ENCODE measurements at regions not wholly inside any gene's neighbourhood (a gene's known extent, or its start where the extent isn't known, plus 50 kb on each side); places are given as distances from the start of the nearest gene placed in this dataset.

DNA sequence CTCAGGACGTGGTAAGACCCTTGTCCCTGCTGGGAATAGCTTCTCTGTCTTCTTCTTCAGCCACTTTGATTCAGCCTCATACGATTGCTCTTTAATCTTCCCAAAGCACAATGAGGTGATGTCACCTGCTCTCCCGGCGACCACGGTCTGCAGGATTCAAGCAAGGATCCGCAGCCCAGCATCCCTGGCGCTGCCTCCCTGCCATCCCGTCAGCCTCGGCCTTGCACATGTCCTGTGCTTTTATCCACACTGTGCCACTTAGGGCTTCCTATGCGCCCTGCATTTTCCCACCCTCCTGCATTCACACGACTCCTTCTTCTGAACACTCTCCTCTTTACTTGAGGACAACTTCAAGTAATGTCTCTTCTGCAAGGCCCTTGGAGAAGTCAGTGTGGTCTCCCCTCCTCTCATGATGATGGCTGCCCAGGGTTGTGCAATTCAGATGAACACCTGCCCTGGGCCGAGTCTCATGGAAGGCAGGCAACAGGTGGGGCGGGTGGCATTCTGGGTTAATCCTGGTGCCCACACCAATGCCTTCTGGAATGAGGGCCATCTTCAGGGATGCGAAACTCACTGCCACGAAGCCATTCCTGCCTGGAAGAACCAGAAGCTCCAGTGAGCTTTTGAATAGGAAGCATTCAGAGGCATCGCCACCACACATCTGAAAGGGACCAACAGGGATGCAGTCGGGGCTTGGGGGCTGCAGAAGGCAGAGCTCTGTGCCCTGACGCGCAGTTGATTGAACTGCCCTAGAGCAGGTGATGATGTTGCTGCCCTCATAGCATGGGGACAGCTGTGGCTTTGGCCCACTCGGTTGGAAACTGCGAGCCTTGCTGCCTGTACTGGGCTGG, 287.5 kb downstream of the GLRX3 start:
- Histone ChIP-seq H3K9me3 (ENCODE audit: control insufficient read depth, insufficient read depth, low read depth, low read length) (no peaks in the 10 kb centered on the region), H3K36me3 (ENCODE audit: control insufficient read depth, insufficient read depth, low read length) (no peaks in the 10 kb centered on the region), H3K9ac (ENCODE audit: low read length) (no peak overlapping the region), H3K4me1 (ENCODE audit: control insufficient read depth, insufficient read depth, low read length) (no peaks in the 10 kb centered on the region), H3K27ac (ENCODE audit: low read depth, low read length) (no peak overlapping the region), H3K27me3 (ENCODE audit: control insufficient read depth, insufficient read depth, low read length) (no peaks in the 10 kb centered on the region), H3K4me3 (ENCODE audit: low read depth, low read length) (no peak overlapping the region)

DNA sequence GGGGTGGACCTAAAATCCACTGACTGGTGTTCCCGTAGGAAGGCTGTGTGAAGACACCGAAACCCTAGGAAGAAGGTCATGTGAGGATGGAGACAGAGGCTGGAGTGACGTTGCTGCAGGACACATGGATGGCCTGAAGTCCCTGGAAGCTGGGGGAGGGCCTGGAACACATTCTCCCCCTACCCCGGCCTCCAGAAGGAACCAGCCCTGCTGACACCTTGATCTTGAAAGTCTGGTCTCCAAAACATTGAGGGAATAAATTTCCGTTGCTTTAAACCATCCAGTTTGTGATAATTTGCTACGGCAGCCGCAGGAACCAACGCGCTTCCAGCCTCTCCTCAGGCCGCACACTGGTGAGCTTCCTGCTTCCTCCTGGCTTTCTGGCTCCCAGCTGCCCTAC, 288.2 kb downstream of the GLRX3 start:
- Histone ChIP-seq H3K9ac (ENCODE audit: low read length) (no peak overlapping the region), H3K9me3 (ENCODE audit: control insufficient read depth, insufficient read depth, low read depth, low read length) (no peaks in the 10 kb centered on the region), H3K4me3 (ENCODE audit: low read depth, low read length) (no peak overlapping the region), H3K27ac (ENCODE audit: low read depth, low read length) (no peak overlapping the region), H3K4me1 (ENCODE audit: control insufficient read depth, insufficient read depth, low read length) (no peaks in the 10 kb centered on the region), H3K27me3 (ENCODE audit: control insufficient read depth, insufficient read depth, low read length) (no peaks in the 10 kb centered on the region), H3K36me3 (ENCODE audit: control insufficient read depth, insufficient read depth, low read length) (no peaks in the 10 kb centered on the region)

DNA sequence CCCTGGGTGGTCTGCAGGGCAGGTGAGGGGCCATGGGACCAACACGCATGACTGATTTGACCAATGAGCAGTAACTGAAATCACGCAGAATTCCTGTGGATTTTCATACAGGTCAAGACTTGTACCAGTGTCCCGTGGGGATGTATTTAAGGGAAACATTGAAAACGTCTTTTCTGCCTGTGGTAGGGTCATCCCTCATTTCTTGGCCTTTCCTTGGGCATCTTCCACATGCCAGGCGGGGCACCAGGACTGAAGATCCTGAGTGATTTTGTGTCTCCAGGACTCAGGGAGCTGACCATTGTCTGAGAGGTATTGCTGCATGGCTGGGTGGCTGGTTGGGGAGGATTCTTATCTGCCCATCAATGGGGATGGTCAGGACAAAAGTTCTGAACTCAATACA, 289.0 kb downstream of the GLRX3 start:
- no peaks in the 10 kb centered on the region for H3K36me3 ChIP-seq (ENCODE audit: control insufficient read depth, insufficient read depth, low read length)
- H3K4me3 ChIP-seq (ENCODE audit: low read depth, low read length): no peak overlapping the region
- no peak overlapping the region for H3K27ac ChIP-seq (ENCODE audit: low read depth, low read length)
- H3K4me1 ChIP-seq (ENCODE audit: control insufficient read depth, insufficient read depth, low read length): no peaks in the 10 kb centered on the region
- no peaks in the 10 kb centered on the region for H3K27me3 ChIP-seq (ENCODE audit: control insufficient read depth, insufficient read depth, low read length)
- no peak overlapping the region for H3K9ac ChIP-seq (ENCODE audit: low read length)
- no peaks in the 10 kb centered on the region for H3K9me3 ChIP-seq (ENCODE audit: control insufficient read depth, insufficient read depth, low read depth, low read length)

DNA sequence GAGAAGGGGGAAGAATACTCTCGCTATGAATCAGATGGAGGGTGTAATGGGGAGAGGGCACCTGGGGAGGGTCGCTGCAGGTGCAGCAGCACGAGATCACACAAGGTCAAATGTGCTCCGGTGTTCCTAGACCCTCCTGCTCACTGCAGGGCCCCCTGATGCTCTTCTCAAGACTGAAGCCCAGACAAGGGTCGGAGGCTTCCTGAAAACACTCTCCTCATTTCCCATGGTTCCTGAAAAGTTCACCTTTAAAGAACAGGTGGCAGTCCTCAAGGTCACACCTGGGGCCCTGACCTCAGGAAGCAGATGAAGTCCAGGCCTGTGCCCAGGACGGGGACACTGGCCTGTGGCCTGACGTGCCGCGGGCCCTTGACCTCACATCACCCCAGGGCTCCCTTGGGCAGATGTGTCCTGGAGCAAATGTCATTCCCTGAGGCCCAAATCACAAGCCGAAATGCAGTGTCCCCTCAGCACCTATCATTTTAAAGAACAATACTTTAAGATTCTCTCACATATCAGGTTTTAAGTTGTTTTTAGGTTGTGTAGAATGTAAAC, 289.8 kb downstream of the GLRX3 start:
- H3K4me3 ChIP-seq (ENCODE audit: low read depth, low read length): no peak overlapping the region
- H3K36me3 ChIP-seq (ENCODE audit: control insufficient read depth, insufficient read depth, low read length): no peaks in the 10 kb centered on the region
- no peak overlapping the region for H3K27ac ChIP-seq (ENCODE audit: low read depth, low read length)
- H3K9me3 ChIP-seq (ENCODE audit: control insufficient read depth, insufficient read depth, low read depth, low read length): no peaks in the 10 kb centered on the region
- no peaks in the 10 kb centered on the region for H3K27me3 ChIP-seq (ENCODE audit: control insufficient read depth, insufficient read depth, low read length)
- H3K4me1 ChIP-seq (ENCODE audit: control insufficient read depth, insufficient read depth, low read length): no peaks in the 10 kb centered on the region
- H3K9ac ChIP-seq (ENCODE audit: low read length): no peak overlapping the region

DNA sequence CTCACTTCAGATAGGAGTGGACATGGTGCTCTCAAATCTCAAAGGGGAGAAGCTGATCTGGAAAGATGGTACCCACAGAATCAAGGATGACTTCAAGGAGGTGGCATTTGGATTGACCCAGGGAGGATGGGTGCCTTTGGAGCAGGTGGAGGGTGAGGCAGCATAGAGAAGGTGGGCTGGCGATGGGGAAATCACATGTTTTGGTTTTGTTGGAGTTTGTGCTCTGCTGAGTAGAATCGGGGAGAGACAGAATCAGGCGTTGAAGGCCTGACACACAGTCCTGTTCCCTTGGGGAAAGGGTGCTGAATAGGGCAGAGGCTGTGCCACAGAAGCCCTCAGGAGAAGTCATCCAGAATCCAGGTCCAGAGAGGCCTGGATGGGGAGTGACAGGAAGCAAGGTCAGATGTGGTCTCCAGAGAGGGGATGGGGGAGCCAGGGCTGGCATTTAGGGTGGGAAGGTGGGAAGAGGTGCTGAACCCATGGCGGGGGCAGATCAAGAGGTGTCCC, 291.1 kb downstream of the GLRX3 start:
- Histone ChIP-seq H3K4me1 (ENCODE audit: control insufficient read depth, insufficient read depth, low read length) (no peaks in the 10 kb centered on the region), H3K9ac (ENCODE audit: low read length) (no peak overlapping the region), H3K36me3 (ENCODE audit: control insufficient read depth, insufficient read depth, low read length) (no peaks in the 10 kb centered on the region), H3K9me3 (ENCODE audit: control insufficient read depth, insufficient read depth, low read depth, low read length) (no peaks in the 10 kb centered on the region), H3K27ac (ENCODE audit: low read depth, low read length) (no peak overlapping the region), H3K4me3 (ENCODE audit: low read depth, low read length) (no peak overlapping the region), H3K27me3 (ENCODE audit: control insufficient read depth, insufficient read depth, low read length) (no peaks in the 10 kb centered on the region)

DNA sequence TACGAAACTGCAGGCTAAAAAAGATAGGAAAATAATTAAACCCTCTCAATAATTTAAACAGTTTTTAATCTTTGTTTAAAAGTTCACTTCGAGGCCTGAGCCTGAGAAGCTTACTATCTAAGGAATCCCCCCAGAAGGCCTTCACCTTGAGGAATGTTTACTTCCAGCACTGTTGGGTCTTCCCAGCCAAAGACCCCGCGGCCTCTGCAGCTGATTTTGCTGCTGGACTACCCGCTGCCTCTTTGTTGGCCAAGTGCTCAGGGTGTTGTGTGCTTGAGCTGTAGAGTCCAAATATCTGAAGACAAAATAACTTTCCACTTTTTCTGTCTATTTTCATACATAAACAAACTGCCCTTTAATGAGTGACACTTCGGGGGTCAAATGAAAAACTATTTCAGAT, 292.7 kb downstream of the GLRX3 start:
- H3K4me1 ChIP-seq (ENCODE audit: control insufficient read depth, insufficient read depth, low read length): no peaks in the 10 kb centered on the region
- H3K4me3 ChIP-seq (ENCODE audit: low read depth, low read length): no peak overlapping the region
- H3K9me3 ChIP-seq (ENCODE audit: control insufficient read depth, insufficient read depth, low read depth, low read length): 0 out of 2 replicates have a peak, but pooled peaks cover 3% of the 10 kb centered on the region
- H3K9ac ChIP-seq (ENCODE audit: low read length): no peak overlapping the region
- H3K27me3 ChIP-seq (ENCODE audit: control insufficient read depth, insufficient read depth, low read length): no peaks in the 10 kb centered on the region
- H3K27ac ChIP-seq (ENCODE audit: low read depth, low read length): no peak overlapping the region
- no peaks in the 10 kb centered on the region for H3K36me3 ChIP-seq (ENCODE audit: control insufficient read depth, insufficient read depth, low read length)

DNA sequence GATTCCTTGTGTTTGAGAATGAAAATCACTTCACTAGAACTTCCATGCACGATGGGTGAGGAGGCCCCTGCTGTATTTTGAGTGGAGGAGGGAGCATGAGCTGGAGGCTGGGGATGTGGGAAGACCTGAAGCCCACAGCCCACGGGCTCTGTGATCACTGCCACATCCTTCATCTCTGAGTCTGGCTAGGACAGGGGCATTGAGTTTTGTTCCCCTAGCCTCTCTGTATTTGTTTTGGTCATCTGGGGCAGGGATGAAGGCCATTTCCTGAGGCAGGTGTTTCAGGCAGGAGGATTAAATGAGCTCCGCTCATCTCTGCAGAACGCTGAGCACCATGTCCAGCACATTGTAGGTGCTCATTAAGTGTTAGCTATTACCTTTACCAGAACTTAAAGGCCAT, 293.6 kb downstream of the GLRX3 start:
- no peaks in the 10 kb centered on the region for H3K36me3 ChIP-seq (ENCODE audit: control insufficient read depth, insufficient read depth, low read length)
- no peak overlapping the region for H3K4me3 ChIP-seq (ENCODE audit: low read depth, low read length)

DNA sequence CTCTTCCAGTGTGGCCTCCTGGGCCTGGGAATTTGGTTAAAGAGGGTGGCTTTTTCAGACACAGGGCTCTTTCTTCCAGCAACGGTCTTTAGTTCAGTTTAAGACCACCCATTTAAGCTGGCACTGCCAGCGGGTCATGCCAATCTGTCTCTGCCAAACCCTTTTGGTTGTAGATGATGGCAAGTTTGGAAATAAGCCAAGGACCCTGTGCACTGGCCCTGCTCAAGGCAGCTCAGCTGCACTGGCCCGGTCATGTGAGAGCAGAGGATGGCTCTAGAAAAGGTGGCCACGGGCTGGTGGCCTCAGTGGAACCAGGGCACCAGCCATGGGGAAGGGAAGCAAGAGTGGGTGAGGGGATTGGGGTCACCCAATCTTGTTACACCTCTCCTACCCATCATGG, 294.1 kb downstream of the GLRX3 start:
- Histone ChIP-seq H3K9ac (ENCODE audit: low read length) (no peak overlapping the region), H3K36me3 (ENCODE audit: control insufficient read depth, insufficient read depth, low read length) (no peaks in the 10 kb centered on the region), H3K27me3 (ENCODE audit: control insufficient read depth, insufficient read depth, low read length) (no peaks in the 10 kb centered on the region; the same call in 1 of the 2 replicates), H3K27ac (ENCODE audit: low read depth, low read length) (no peak overlapping the region), H3K4me3 (ENCODE audit: low read depth, low read length) (no peak overlapping the region), H3K9me3 (ENCODE audit: control insufficient read depth, insufficient read depth, low read depth, low read length) (peaks cover 7% of the 10 kb centered on the region; the same call in 1 of the 2 replicates), H3K4me1 (ENCODE audit: control insufficient read depth, insufficient read depth, low read length) (no peaks in the 10 kb centered on the region)

More for the DNA sequence above, 293.6 kb downstream of the GLRX3 start:
- Histone ChIP-seq H3K27me3 (ENCODE audit: control insufficient read depth, insufficient read depth, low read length) (no peaks in the 10 kb centered on the region; the same call in 1 of the 2 replicates), H3K9me3 (ENCODE audit: control insufficient read depth, insufficient read depth, low read depth, low read length) (peaks cover 3% of the 10 kb centered on the region; the same call in 1 of the 2 replicates), H3K4me1 (ENCODE audit: control insufficient read depth, insufficient read depth, low read length) (no peaks in the 10 kb centered on the region), H3K27ac (ENCODE audit: low read depth, low read length) (no peak overlapping the region), H3K9ac (ENCODE audit: low read length) (no peak overlapping the region)

DNA sequence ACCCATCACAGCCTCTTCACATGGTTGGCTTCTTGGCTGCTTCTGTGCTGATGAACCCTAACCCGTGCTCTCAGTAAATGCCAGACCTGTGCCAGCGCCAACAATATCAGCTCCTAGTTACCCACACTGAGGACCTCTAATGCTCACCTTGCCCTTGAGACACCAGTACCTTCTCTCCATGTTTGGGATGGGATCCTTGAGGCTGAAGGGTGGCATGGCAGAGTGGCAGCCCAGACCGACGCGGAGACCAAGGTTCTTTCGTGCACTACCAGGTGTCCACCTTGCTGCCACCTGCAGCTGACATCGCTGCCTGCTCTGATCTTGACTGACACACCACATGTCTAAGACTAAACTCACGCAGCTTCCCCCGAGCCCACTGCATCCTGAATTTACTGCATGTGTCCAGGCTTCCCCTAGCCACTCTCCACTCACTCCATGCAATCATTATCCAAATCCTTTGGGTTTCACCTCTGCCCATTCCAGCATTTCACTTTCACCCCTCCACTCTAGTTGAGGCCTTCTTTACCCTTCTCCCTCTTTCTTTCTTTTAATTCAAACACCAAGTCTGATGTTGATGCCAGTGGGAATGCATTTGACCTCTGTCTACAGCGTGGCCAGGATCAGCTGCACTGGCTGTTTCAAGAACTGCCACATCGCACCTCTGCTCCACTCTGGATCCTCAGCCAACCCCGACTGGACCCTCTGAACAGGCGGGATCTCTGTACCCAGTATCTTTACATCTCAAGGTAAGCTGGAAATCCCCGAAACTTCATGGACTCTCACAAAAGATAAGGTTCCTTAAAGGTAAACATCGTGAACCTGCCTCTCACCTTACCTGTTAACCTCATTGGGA, 294.9 kb downstream of the GLRX3 start:
- Histone ChIP-seq H3K9ac (ENCODE audit: low read length) (no peak overlapping the region), H3K36me3 (ENCODE audit: control insufficient read depth, insufficient read depth, low read length) (no peaks in the 10 kb centered on the region), H3K27ac (ENCODE audit: low read depth, low read length) (no peak overlapping the region), H3K4me1 (ENCODE audit: control insufficient read depth, insufficient read depth, low read length) (no peaks in the 10 kb centered on the region), H3K9me3 (ENCODE audit: control insufficient read depth, insufficient read depth, low read depth, low read length) (peaks cover 7% of the 10 kb centered on the region; the same call in 1 of the 2 replicates), H3K4me3 (ENCODE audit: low read depth, low read length) (no peak overlapping the region), H3K27me3 (ENCODE audit: control insufficient read depth, insufficient read depth, low read length) (no peaks in the 10 kb centered on the region; the same call in 1 of the 2 replicates)

DNA sequence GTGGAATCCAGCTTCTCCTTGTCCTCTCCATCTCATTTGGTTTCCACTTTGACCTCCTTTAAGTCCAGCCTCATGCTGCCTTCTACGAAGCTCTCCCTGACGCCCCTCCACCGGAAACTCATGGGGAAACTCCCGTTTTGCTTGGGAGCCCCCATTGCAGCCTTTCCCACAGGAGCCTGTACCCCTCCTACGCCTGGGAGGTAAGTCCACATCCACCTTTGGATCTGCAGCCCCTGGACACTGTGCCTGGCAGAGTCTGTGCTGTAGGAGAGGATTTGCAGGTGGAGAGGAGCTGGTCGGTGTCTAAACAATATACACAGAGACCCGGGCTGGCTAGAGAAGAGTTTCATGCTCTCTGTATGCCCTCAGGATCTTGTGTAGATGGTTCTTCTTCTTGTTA, 296.1 kb downstream of the GLRX3 start:
- Histone ChIP-seq H3K9ac (ENCODE audit: low read length) (no peak overlapping the region), H3K4me1 (ENCODE audit: control insufficient read depth, insufficient read depth, low read length) (no peaks in the 10 kb centered on the region), H3K36me3 (ENCODE audit: control insufficient read depth, insufficient read depth, low read length) (no peaks in the 10 kb centered on the region), H3K27ac (ENCODE audit: low read depth, low read length) (no peak overlapping the region), H3K4me3 (ENCODE audit: low read depth, low read length) (no peak overlapping the region), H3K27me3 (ENCODE audit: control insufficient read depth, insufficient read depth, low read length) (no peaks in the 10 kb centered on the region; the same call in 1 of the 2 replicates), H3K9me3 (ENCODE audit: control insufficient read depth, insufficient read depth, low read depth, low read length) (peaks cover 7% of the 10 kb centered on the region; the same call in 1 of the 2 replicates)
